H1 (cell line): ENCODE measurements at regions not wholly inside any gene's neighbourhood (a gene's known extent, or its start where the extent isn't known, plus 50 kb on each side); places are given as distances from the start of the nearest gene placed in this dataset.

Experiments
- CTCF ChIA-PET: fragments of 300-600 bp; sonication (Branson Sonifier 250); formaldehyde crosslinking; loops from one replicate; lab custom pipeline; 2021; ENCODE audit not compliant: partially characterized antibody; lab: Charles Lee
- POLR2A ChIA-PET: fragments of 300-600 bp; sonication (Branson Sonifier 250); formaldehyde crosslinking; loops from one replicate; lab custom pipeline; 2021; ENCODE audit warnings: inconsistent platforms; ENCODE audit not compliant: partially characterized antibody; lab: Charles Lee
- DNase-seq, 2 experiments: peaks; one replicate each; pipeline versions ENCODE4 v3.0.0 to v3.0.0-alpha.2; 2010 to 2022; ENCODE audit warnings: low spot score in 2 of 2, low read depth in 1 of 2, mixed read lengths in 1 of 2
- FAIRE-seq: peaks from 2 replicates; lab custom pipeline; 2011; peaks lifted over from hg19 to GRCh38; lab: Jason Lieb, UNC
- H2AFZ ChIP-seq: 2 replicates; pipeline ENCODE4 v1.8.1; 2012; ENCODE audit warnings: low read length, inconsistent platforms
- H2AK5ac ChIP-seq: 2 replicates; pipeline ENCODE4 v1.6.1; 2013; ENCODE audit warnings: low read depth, low read length
- H2BK120ac ChIP-seq: replicated peaks from 2 replicates; pipeline ENCODE3; 2013; ENCODE audit warnings: low read depth, low read length, inconsistent platforms
- H2BK12ac ChIP-seq: 2 replicates; pipeline ENCODE4 v1.6.1; 2013; ENCODE audit warnings: low read depth, low read length
- H2BK15ac ChIP-seq: 2 replicates; pipeline ENCODE4 v1.6.1; 2013; ENCODE audit warnings: low read length
- H2BK20ac ChIP-seq: 2 replicates; pipeline ENCODE4 v1.6.1; 2013; ENCODE audit warnings: low read length
- H2BK5ac ChIP-seq: 2 replicates; pipeline ENCODE4 v1.6.1; 2013; ENCODE audit warnings: low read depth, low read length
- H3K14ac ChIP-seq: 2 replicates; pipeline ENCODE4 v1.6.1; 2013; ENCODE audit warnings: inconsistent platforms; ENCODE audit not compliant: insufficient read length
- H3K18ac ChIP-seq: 2 replicates; pipeline ENCODE4 v1.6.1; 2013; ENCODE audit warnings: low read length; ENCODE audit errors: extremely low read depth
- H3K23ac ChIP-seq: 2 replicates; pipeline ENCODE4 v1.6.1; 2013; ENCODE audit warnings: inconsistent platforms; ENCODE audit not compliant: insufficient read length
- H3K23me2 ChIP-seq: 2 replicates; pipeline ENCODE4 v1.6.1; 2013; ENCODE audit warnings: low read depth, low read length
- H3K27ac ChIP-seq: 2 replicates; pipeline ENCODE4 v1.6.1; 2011; ENCODE audit warnings: low read depth, low read length, inconsistent platforms
- H3K27me3 ChIP-seq, 4 experiments: replicated peaks in 1 of 4; 1 replicate in 1 of 4; 2 replicates in 3 of 4; pipeline versions ENCODE4 v1.6.1 to v1.8.1; 2011 to 2013; ENCODE audit warnings: low read length in 3 of 4, mild to moderate bottlenecking in 3 of 4, inconsistent platforms in 2 of 4, mixed read lengths in 2 of 4, moderate library complexity in 1 of 4; ENCODE audit not compliant: control insufficient read depth in 3 of 4, insufficient read depth in 3 of 4; ENCODE audit errors: extremely low read depth in 1 of 4
- H3K36me3 ChIP-seq, 4 experiments: 2 replicates each; pipeline versions ENCODE4 v1.6.1 to v1.8.1; 2011 to 2013; ENCODE audit warnings: mild to moderate bottlenecking in 4 of 4, low read length in 3 of 4, moderate library complexity in 2 of 4, control low read depth in 1 of 4, inconsistent platforms in 1 of 4; ENCODE audit not compliant: insufficient read depth in 4 of 4, control insufficient read depth in 2 of 4
- H3K4ac ChIP-seq: replicated peaks from 2 replicates; pipeline ENCODE3; 2013; ENCODE audit warnings: low read length, low read depth, mixed read lengths, inconsistent platforms; ENCODE audit not compliant: insufficient read length
- H3K4me1 ChIP-seq, 4 experiments: replicated peaks in 1 of 4; 1 replicate in 1 of 4; 2 replicates in 3 of 4; pipeline versions ENCODE4 v1.6.1 to v1.8.1; 2011 to 2013; ENCODE audit warnings: low read length in 3 of 4, inconsistent platforms in 2 of 4, mixed read lengths in 1 of 4; ENCODE audit not compliant: insufficient read depth in 4 of 4, control insufficient read depth in 3 of 4
- H3K4me2 ChIP-seq, 2 experiments: 2 replicates each; pipeline versions ENCODE4 v1.6.1 to v1.8.1; 2011 to 2013; ENCODE audit warnings: low read depth in 2 of 2, low read length in 2 of 2, control low read depth in 1 of 2, inconsistent platforms in 1 of 2, mild to moderate bottlenecking in 1 of 2; ENCODE audit not compliant: insufficient read depth in 1 of 2
- H3K4me3 ChIP-seq, 4 experiments: fragments of 200-600, 300-600 bp in 1 of 4; sonication (generic), shearing (Covaris generic), sonication (Bioruptor Twin) in 1 of 4; 2 replicates each; pipeline versions ENCODE4 v1.5.1 to v1.8.1; 2011 to 2016; ENCODE audit warnings: low read length in 4 of 4, low read depth in 3 of 4, control low read depth in 2 of 4, inconsistent platforms in 2 of 4, mild to moderate bottlenecking in 2 of 4, mixed read lengths in 1 of 4, moderate library complexity in 1 of 4; ENCODE audit not compliant: insufficient read depth in 2 of 4; ENCODE audit errors: extremely low read depth in 1 of 4
- H3K56ac ChIP-seq: replicated peaks from 2 replicates; pipeline ENCODE3; 2013; ENCODE audit warnings: low read depth, mild to moderate bottlenecking, mixed read lengths, low read length, inconsistent platforms; ENCODE audit not compliant: insufficient read length
- H3K79me1 ChIP-seq: 2 replicates; pipeline ENCODE4 v1.6.1; 2013; ENCODE audit warnings: low read depth, low read length, control low read depth
- H3K79me2 ChIP-seq, 2 experiments: 2 replicates each; pipeline versions ENCODE4 v1.6.1 to v1.8.1; 2012 to 2013; ENCODE audit warnings: low read length in 2 of 2, mild to moderate bottlenecking in 2 of 2, inconsistent platforms in 1 of 2; ENCODE audit not compliant: insufficient read depth in 2 of 2, control insufficient read depth in 1 of 2
- H3K9ac ChIP-seq, 4 experiments: replicated peaks in 1 of 4; 1 replicate in 1 of 4; 2 replicates in 3 of 4; pipeline versions ENCODE4 v1.6.1 to v1.8.1; 2011 to 2013; ENCODE audit warnings: low read depth in 3 of 4, low read length in 3 of 4, control low read depth in 2 of 4, mild to moderate bottlenecking in 2 of 4, moderate library complexity in 2 of 4, inconsistent platforms in 1 of 4; ENCODE audit errors: extremely low read depth in 1 of 4
- H3K9me3 ChIP-seq, 2 experiments: 2 replicates each; pipeline versions ENCODE4 v1.6.1 to v1.8.1; 2012 to 2013; ENCODE audit warnings: mild to moderate bottlenecking in 2 of 2, moderate library complexity in 2 of 2, control low read depth in 1 of 2, inconsistent platforms in 1 of 2, low read depth in 1 of 2, low read length in 1 of 2, mixed read lengths in 1 of 2; ENCODE audit not compliant: insufficient read depth in 2 of 2
- H4K20me1 ChIP-seq, 2 experiments: replicated peaks in 1 of 2; 2 replicates each; pipeline versions ENCODE3 to v1.8.1; 2011 to 2013; ENCODE audit warnings: inconsistent platforms in 2 of 2, low read length in 2 of 2, mild to moderate bottlenecking in 1 of 2; ENCODE audit not compliant: insufficient read depth in 2 of 2, control insufficient read depth in 1 of 2
- H4K5ac ChIP-seq: 2 replicates; pipeline ENCODE4 v1.6.1; 2013; ENCODE audit warnings: low read length, low read depth, mixed read lengths, inconsistent platforms; ENCODE audit not compliant: insufficient read length
- H4K8ac ChIP-seq: 2 replicates; pipeline ENCODE4 v1.8.0; 2013; ENCODE audit warnings: mild to moderate bottlenecking, moderate library complexity, low read length, inconsistent platforms; ENCODE audit not compliant: insufficient read depth; ENCODE audit errors: extremely low read depth
- H4K91ac ChIP-seq: replicated peaks from 2 replicates; pipeline ENCODE3; 2013; ENCODE audit warnings: low read length, mixed read lengths, inconsistent platforms; ENCODE audit not compliant: insufficient read length
- E2F6 ChIP-seq: IDR thresholded peaks from 2 replicates; pipeline ENCODE4 v1.6.1; 2012; ENCODE audit warnings: inconsistent platforms
- KDM1A ChIP-seq: fragments of 200-600, 300-600 bp; sonication (generic); IDR thresholded peaks from 2 replicates; pipeline ENCODE4 v1.7.1; 2016; ENCODE audit warnings: mild to moderate bottlenecking, low read length, borderline replicate concordance
- MAX ChIP-seq: IDR thresholded peaks from 2 replicates; pipeline ENCODE4 v1.6.1; 2012; ENCODE audit warnings: inconsistent platforms
- WGBS, 2 experiments: shearing (Covaris generic) in 1 of 2; methylation state at CpG; one replicate each; pipeline versions ENCODE4 v1.1.6 to v1.1.7; 2013 to 2015; ENCODE audit warnings: low lambda C conversion rate in 2 of 2, mixed read lengths in 2 of 2, inconsistent platforms in 1 of 2, low coverage in 1 of 2, missing lambda C conversion rate in 1 of 2; ENCODE audit not compliant: insufficient replicate concordance in 2 of 2, insufficient coverage in 1 of 2, insufficient read length in 1 of 2; ENCODE audit errors: extremely low coverage in 1 of 2, missing lambda C conversion rate in 1 of 2; 5-methylcytosine and 5-hydroxymethylcytosine counted together

GRCh38 chr1:112325504-112325903 lies 70.5 kb upstream of the CTTNBP2NL start:
- no peak overlapping the region for H3K56ac ChIP-seq
- H4K8ac ChIP-seq, result no peak overlapping the region
- no peak overlapping the region for H3K9ac ChIP-seq
- POLR2A ChIA-PET, result no interaction called here
- H2BK15ac ChIP-seq, result no peak overlapping the region
- no peaks in the 10 kb centered on the region for H3K79me2 ChIP-seq
- no peak for FAIRE-seq
- H3K4ac ChIP-seq, result no peak overlapping the region
- H2AK5ac ChIP-seq, result no peak overlapping the region
- H2BK5ac ChIP-seq, result no peak overlapping the region
- H2BK12ac ChIP-seq, result no peak overlapping the region
- H2BK20ac ChIP-seq, result no peak overlapping the region
- H3K36me3 ChIP-seq, result no peaks in the 10 kb centered on the region
- no peak overlapping the region for H3K27ac ChIP-seq
- no peak overlapping the region for H3K4me2 ChIP-seq
- peak overlapping the region; percentile 97 for H2AFZ ChIP-seq
- no peak overlapping the region for H2BK120ac ChIP-seq
- H3K18ac ChIP-seq, result peak overlapping the region; percentile 4; the same call in 1 of the 2 replicates
- H3K9me3 ChIP-seq, result no peaks in the 10 kb centered on the region
- no peak overlapping the region for H4K91ac ChIP-seq
- H3K23ac ChIP-seq, result no peak overlapping the region
- no peak overlapping the region for H4K5ac ChIP-seq
- H3K14ac ChIP-seq, result no peak overlapping the region
- WGBS, 2 experiments, result 83% methylated on average over 15 of the region's 15 CpGs; no CpG with 5 or more reads in 1 of the 2 experiments
- DNase-seq, result no peak
- no peaks in the 10 kb centered on the region for H3K23me2 ChIP-seq
- peaks cover 0 to 2% (median 0%) of the 10 kb centered on the region in 4 experiments; a peak in 2 of 7 replicates for H3K4me1 ChIP-seq
- no peak overlapping the region for H3K4me3 ChIP-seq
- TF ChIP-seq KDM1A (no peak), E2F6 (peak; percentile 55; the same call in 1 of the 2 replicates), MAX (peak; percentile 80)
- CTCF ChIA-PET, result interaction anchor here (0.9 to 2.0 kb wide), 7 partner anchors 11 to 60 kb away, joined by 3 to 12 read pairs (median 5); no protein-coding TSS in a partner anchor
- H3K27me3 ChIP-seq, result no peaks in the 10 kb centered on the region; a peak in 1 of 7 replicates
- no peaks in the 10 kb centered on the region for H4K20me1 ChIP-seq
- H3K79me1 ChIP-seq, result no peaks in the 10 kb centered on the region
